Activated naive CD8-positive, alpha-beta T cell treated with anti-CD3 and anti-CD28 coated beads, Interleukin-2, amount 10 ng/mL, durations not matched to agents 7 days and 5 days (primary cell): ENCODE measurements at regions not wholly inside any gene's neighbourhood (a gene's known extent, or its start where the extent isn't known, plus 50 kb on each side); places are given as distances from the start of the nearest gene placed in this dataset.

Experiments
- ATAC-seq: fragments of 150-1000 bp; cut with Tn5 transposase; one replicate; pipeline ENCODE4 v1.10.0; 2021; ENCODE audit warnings: low read depth, moderate library complexity
- POLR2A ChIA-PET: fragments of 350-600 bp; sonication (Branson Sonifier 250); formaldehyde crosslinking; loops from one replicate; lab custom pipeline; 2021; ENCODE audit warnings: antibody characterized with exemption; lab: Charles Lee
- DNase-seq: peaks from one replicate; pipeline ENCODE4 v3.0.0; 2021
- H3K27ac Mint-ChIP-seq: one replicate; pipeline ENCODE4 v1.8.0; 2022; ENCODE audit warnings: mild to moderate bottlenecking, mixed read lengths
- H3K27me3 Mint-ChIP-seq: one replicate; pipeline ENCODE4 v1.8.0; 2022; ENCODE audit warnings: mild to moderate bottlenecking, moderate library complexity, mixed read lengths
- H3K36me3 Mint-ChIP-seq: one replicate; pipeline ENCODE4 v1.8.0; 2021; ENCODE audit warnings: mild to moderate bottlenecking, mixed read lengths
- H3K4me1 Mint-ChIP-seq: one replicate; pipeline ENCODE4 v1.8.0; 2021; ENCODE audit warnings: mixed read lengths
- H3K4me3 Mint-ChIP-seq: one replicate; pipeline ENCODE4 v1.8.0; 2022; ENCODE audit warnings: mild to moderate bottlenecking, moderate library complexity, mixed read lengths
- H3K9me3 Mint-ChIP-seq: one replicate; pipeline ENCODE4 v1.8.0; 2021; ENCODE audit warnings: mixed read lengths

- H3K4me1 Mint-ChIP-seq, result peaks cover 38% of the 10 kb centered on the region
- peaks cover 5% of the 10 kb centered on the region for H3K27me3 Mint-ChIP-seq
- peak overlapping the region; percentile 92 for H3K27ac Mint-ChIP-seq
- no peaks in the 10 kb centered on the region for H3K36me3 Mint-ChIP-seq
- POLR2A ChIA-PET, result interaction anchor here (0.8 to 1.8 kb wide), 6 partner anchors 9 to 174 kb away, joined by 3 to 7 read pairs (median 4); partner anchors contain the start of gene LEF1
- DNase-seq, result no peak
- peak; percentile 98 for ATAC-seq
- no peaks in the 10 kb centered on the region for H3K9me3 Mint-ChIP-seq
- H3K4me3 Mint-ChIP-seq, result peak overlapping the region; percentile 72
Measured at GRCh38 chr4:108342325-108342970, 173.7 kb upstream of the LEF1 start.

- H3K27me3 Mint-ChIP-seq, result peaks cover 9% of the 10 kb centered on the region
- no peak overlapping the region for H3K27ac Mint-ChIP-seq
- H3K36me3 Mint-ChIP-seq, result no peaks in the 10 kb centered on the region
- H3K4me3 Mint-ChIP-seq, result no peak overlapping the region
- ATAC-seq (no peak), DNase-seq (no peak)
- peaks cover 18% of the 10 kb centered on the region for H3K4me1 Mint-ChIP-seq
- H3K9me3 Mint-ChIP-seq, result no peaks in the 10 kb centered on the region
- POLR2A ChIA-PET, result no interaction called here
Measured at GRCh38 chr4:108337923-108338322, 169.2 kb upstream of the LEF1 start.

- no peak for ATAC-seq
- peaks cover 8% of the 10 kb centered on the region for H3K4me1 Mint-ChIP-seq
- H3K27ac Mint-ChIP-seq, result no peak overlapping the region
- no peak overlapping the region for H3K4me3 Mint-ChIP-seq
- DNase-seq, result no peak
- peaks cover 16% of the 10 kb centered on the region for H3K27me3 Mint-ChIP-seq
- no peaks in the 10 kb centered on the region for H3K36me3 Mint-ChIP-seq
- POLR2A ChIA-PET, result no interaction called here
- H3K9me3 Mint-ChIP-seq, result no peaks in the 10 kb centered on the region
Measured at GRCh38 chr4:108336076-108336475, 167.3 kb upstream of the LEF1 start.

DNA sequence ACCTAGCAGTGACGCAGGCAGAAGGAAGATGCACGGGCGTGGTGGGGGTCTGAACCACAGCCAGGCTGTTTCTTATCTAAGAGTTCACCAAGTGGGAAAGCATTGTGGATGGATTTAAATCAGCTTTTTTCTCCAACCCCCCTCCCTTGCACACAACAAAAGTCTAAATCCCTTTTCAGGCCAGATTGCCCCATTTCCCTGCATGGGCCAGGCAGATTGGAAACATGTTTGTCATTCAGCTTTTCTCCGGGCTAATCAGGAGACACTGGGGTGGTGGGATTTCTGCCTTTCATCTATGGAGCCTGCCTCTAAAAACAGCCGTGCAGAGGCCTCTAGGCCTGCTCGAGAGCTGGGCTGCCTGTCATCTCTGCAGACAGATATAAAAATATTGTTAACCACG lies 166.3 kb upstream of the LEF1 start:
- H3K4me3 Mint-ChIP-seq, result no peak overlapping the region
- no peaks in the 10 kb centered on the region for H3K36me3 Mint-ChIP-seq
- ATAC-seq (no peak), DNase-seq (no peak)
- no peaks in the 10 kb centered on the region for H3K9me3 Mint-ChIP-seq
- H3K27ac Mint-ChIP-seq, result no peak overlapping the region
- peaks cover 16% of the 10 kb centered on the region for H3K27me3 Mint-ChIP-seq
- POLR2A ChIA-PET, result no interaction called here
- peaks cover 2% of the 10 kb centered on the region for H3K4me1 Mint-ChIP-seq

DNA sequence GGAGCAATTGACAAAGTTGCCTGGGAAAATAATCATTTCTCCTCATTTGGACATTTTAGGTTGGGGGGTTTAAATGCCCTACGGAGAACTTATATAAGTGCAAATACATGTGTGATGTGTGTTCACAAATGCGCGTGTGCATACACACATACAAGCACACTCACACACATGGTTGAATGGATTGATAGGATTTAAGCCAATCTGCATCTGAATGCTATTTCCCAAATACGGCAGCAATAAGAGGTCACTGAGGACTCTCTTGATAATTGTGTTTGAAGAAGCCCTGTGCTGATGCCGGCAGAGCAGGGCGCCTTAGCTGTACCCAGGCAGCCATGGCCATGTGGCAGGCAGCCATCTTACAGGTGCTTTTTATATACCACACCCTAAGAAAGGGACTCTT lies 165.3 kb upstream of the LEF1 start:
- H3K4me1 Mint-ChIP-seq, result peaks cover 2% of the 10 kb centered on the region
- POLR2A ChIA-PET, result interaction anchor here (1.0 kb wide), 1 partner anchor 9 kb away, joined by 3 read pairs; no protein-coding TSS in a partner anchor

GRCh38 chr4:108333353-108333942 lies 164.7 kb upstream of the LEF1 start:
- DNase-seq, result no peak
- peaks cover 14% of the 10 kb centered on the region for H3K27me3 Mint-ChIP-seq
- ATAC-seq, result no peak
- no peak overlapping the region for H3K4me3 Mint-ChIP-seq
- no peak overlapping the region for H3K27ac Mint-ChIP-seq
- POLR2A ChIA-PET, result interaction anchor here (1.0 kb wide), 1 partner anchor 9 kb away, joined by 3 read pairs; no protein-coding TSS in a partner anchor
- H3K9me3 Mint-ChIP-seq, result no peaks in the 10 kb centered on the region
- H3K36me3 Mint-ChIP-seq, result peaks cover 2% of the 10 kb centered on the region
- H3K4me1 Mint-ChIP-seq, result peaks cover 6% of the 10 kb centered on the region

More for the DNA sequence above, 165.3 kb upstream of the LEF1 start:
- Mint-ChIP-seq H3K4me3 (no peak overlapping the region), H3K27ac (no peak overlapping the region), H3K36me3 (no peaks in the 10 kb centered on the region), H3K27me3 (peaks cover 15% of the 10 kb centered on the region), H3K9me3 (no peaks in the 10 kb centered on the region)
- DNase-seq, result no peak
- no peak for ATAC-seq

DNA sequence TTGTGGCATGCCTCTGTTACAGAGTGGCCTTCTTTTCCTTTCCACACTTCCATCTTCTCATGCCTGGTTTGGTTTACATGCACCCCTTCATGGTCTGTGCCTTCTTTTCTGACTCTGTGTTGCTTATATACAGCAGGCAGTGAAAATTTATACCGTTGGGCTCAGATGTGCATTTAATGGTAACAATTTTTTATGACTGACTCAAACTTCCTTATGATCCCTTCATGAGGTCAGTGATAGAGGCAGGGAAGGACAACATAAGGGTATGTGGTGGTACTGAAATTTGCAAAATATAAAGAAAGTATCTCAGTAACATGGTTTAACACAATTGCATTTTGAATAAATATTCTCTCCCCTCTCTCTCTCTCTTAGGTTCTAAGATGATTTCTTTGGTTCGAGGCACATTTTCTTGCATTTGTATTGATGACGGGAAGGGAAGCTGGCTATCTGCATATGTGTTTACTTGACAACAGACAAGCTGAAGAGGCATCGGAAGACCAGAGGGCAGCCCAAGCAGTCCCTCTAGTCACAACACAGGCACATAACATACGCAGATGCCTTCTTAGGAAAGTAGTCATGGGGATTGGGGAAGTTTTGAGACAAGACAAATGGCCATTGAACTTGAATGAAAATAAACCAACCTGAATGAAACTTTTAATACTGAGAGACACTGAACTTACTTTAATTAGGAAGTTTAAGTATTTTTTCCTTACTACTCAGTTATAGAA lies 163.3 kb upstream of the LEF1 start:
- no peak for ATAC-seq
- Mint-ChIP-seq H3K9me3 (no peaks in the 10 kb centered on the region), H3K36me3 (peaks cover 2% of the 10 kb centered on the region), H3K4me1 (peaks cover 15% of the 10 kb centered on the region), H3K27ac (no peak overlapping the region), H3K27me3 (peaks cover 14% of the 10 kb centered on the region), H3K4me3 (no peak overlapping the region)
- no peak for DNase-seq
- POLR2A ChIA-PET, result no interaction called here

- Mint-ChIP-seq H3K4me3 (peak overlapping the region; percentile 0), H3K4me1 (peaks cover 15% of the 10 kb centered on the region), H3K27ac (no peak overlapping the region), H3K36me3 (peaks cover 4% of the 10 kb centered on the region), H3K9me3 (no peaks in the 10 kb centered on the region), H3K27me3 (peaks cover 9% of the 10 kb centered on the region)
- DNase-seq (no peak), ATAC-seq (no peak)
- POLR2A ChIA-PET, result interaction anchor here (1.1 kb wide), 1 partner anchor 14 kb away, joined by 3 read pairs; no protein-coding TSS in a partner anchor
Measured at GRCh38 chr4:108328383-108328732, 159.6 kb upstream of the LEF1 start.

DNA sequence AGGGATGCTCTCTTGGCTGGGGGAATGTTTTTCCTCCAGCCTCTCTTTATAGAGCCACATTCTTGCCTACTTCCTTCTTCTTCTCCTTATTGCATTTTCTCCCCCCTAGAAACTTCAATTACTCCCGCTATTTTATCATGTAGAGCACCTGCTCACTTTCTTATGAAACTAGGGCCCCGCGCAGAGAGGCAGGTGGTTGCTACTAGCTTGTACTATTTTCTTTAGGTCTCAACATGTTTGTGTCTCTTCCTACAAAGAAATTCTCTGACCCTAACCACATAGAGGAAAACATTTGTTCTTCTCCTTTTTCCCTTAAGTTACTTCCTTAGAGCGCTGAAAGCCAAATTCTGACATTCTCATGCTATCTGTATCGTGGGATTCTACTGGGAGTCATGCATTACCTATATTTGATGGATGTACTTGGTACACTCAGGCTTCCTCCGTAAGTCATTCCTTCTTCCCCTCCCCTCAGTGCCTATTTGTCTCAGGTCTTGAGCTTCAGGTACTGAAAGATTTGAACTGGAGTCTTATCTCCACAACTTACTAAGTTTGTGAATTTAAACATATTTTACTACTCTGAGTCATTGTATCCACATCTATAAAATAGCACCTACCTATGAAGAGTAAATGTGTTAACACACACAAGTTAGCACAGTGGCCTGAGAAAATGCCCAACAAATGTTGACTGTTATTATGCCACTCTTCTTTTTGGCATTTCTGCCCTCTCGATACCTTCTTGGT lies 159.1 kb upstream of the LEF1 start:
- peaks cover 15% of the 10 kb centered on the region for H3K4me1 Mint-ChIP-seq
- no peaks in the 10 kb centered on the region for H3K9me3 Mint-ChIP-seq
- H3K36me3 Mint-ChIP-seq, result peaks cover 4% of the 10 kb centered on the region
- ATAC-seq, result no peak
- peaks cover 6% of the 10 kb centered on the region for H3K27me3 Mint-ChIP-seq
- POLR2A ChIA-PET, result interaction anchor here (1.1 kb wide), 1 partner anchor 15 kb away, joined by 3 read pairs; no protein-coding TSS in a partner anchor
- no peak for DNase-seq
- H3K4me3 Mint-ChIP-seq, result no peak overlapping the region
- H3K27ac Mint-ChIP-seq, result no peak overlapping the region

GRCh38 chr4:108325561-108325960 lies 156.8 kb upstream of the LEF1 start:
- H3K27me3 Mint-ChIP-seq, result no peaks in the 10 kb centered on the region
- no peak overlapping the region for H3K27ac Mint-ChIP-seq
- peaks cover 15% of the 10 kb centered on the region for H3K4me1 Mint-ChIP-seq
- ATAC-seq, result no peak
- no peak overlapping the region for H3K4me3 Mint-ChIP-seq
- peaks cover 4% of the 10 kb centered on the region for H3K9me3 Mint-ChIP-seq
- DNase-seq, result no peak
- POLR2A ChIA-PET, result no interaction called here
- H3K36me3 Mint-ChIP-seq, result peaks cover 4% of the 10 kb centered on the region

GRCh38 chr4:108324450-108324849 lies 155.7 kb upstream of the LEF1 start:
- POLR2A ChIA-PET, result no interaction called here
- H3K4me3 Mint-ChIP-seq, result no peak overlapping the region
- ATAC-seq, result no peak

DNA sequence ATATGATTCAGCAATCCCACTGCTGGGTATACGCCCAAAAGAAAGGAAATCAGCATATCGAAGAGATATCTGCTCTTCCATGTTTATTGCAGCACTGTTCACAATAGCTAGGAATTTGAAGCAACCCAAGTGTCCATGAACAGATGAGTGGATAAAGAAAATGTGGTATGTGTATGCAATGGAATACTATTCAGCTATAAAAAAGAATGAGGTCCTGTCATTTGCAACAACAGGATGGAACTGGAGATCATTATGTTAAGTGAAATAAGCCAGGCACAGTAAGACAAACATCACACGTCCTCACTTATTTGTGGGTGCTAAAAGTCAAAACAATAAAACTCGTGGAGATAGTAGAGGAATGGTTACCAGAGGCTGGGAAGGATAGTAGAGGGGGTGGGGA lies 153.8 kb upstream of the LEF1 start:
- Mint-ChIP-seq H3K27me3 (no peaks in the 10 kb centered on the region), H3K36me3 (peaks cover 2% of the 10 kb centered on the region), H3K4me1 (peaks cover 6% of the 10 kb centered on the region), H3K27ac (no peak overlapping the region), H3K4me3 (no peak overlapping the region), H3K9me3 (peaks cover 4% of the 10 kb centered on the region)
- POLR2A ChIA-PET, result no interaction called here
- ATAC-seq (no peak), DNase-seq (no peak)

More at GRCh38 chr4:108324450-108324849, 155.7 kb upstream of the LEF1 start:
- peaks cover 4% of the 10 kb centered on the region for H3K36me3 Mint-ChIP-seq
- H3K27me3 Mint-ChIP-seq, result no peaks in the 10 kb centered on the region
- peaks cover 19% of the 10 kb centered on the region for H3K4me1 Mint-ChIP-seq
- no peak overlapping the region for H3K27ac Mint-ChIP-seq
- DNase-seq, result no peak
- peaks cover 4% of the 10 kb centered on the region for H3K9me3 Mint-ChIP-seq

DNA sequence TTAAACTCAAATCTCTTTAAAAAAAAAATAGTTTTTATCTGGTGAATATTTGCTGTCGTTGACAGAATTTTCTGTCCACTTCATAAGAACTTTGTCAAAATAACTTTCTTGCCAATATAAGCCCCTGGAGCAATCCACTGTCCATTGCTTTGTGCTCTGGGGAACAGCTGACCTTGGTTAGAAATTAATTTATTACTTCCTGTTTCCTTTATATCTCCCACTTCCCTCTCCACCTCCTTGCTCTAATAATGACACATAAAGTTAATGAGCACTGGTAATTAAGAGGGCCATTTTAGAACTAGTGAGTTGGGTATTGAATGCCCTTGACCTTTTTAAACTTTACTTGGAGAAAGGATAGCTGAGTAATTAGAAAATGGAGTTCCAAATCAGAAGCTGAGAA lies 151.3 kb upstream of the LEF1 start:
- Mint-ChIP-seq H3K9me3 (peaks cover 4% of the 10 kb centered on the region), H3K36me3 (no peaks in the 10 kb centered on the region), H3K4me1 (peaks cover 13% of the 10 kb centered on the region), H3K4me3 (no peak overlapping the region), H3K27ac (no peak overlapping the region), H3K27me3 (peaks cover 3% of the 10 kb centered on the region)
- DNase-seq (no peak), ATAC-seq (no peak)
- POLR2A ChIA-PET, result no interaction called here
